Panc1 (cell line): ENCODE measurements at regions not wholly inside any gene's neighbourhood (a gene's known extent, or its start where the extent isn't known, plus 50 kb on each side); places are given as distances from the start of the nearest gene placed in this dataset.
"Not testable (repeated sequence)": the region's sequence is repeated elsewhere in the genome, so short reads cannot be mapped to it uniquely, and the experiment has no call there.

Experiments used
- ATAC-seq: fragments of 200-7000 bp; cut with Tn5 transposase; 2 replicates; pipeline ENCODE4 v1.9.1; 2020; ENCODE audit warnings: mild to moderate bottlenecking, moderate library complexity
- BruUV-seq: library from RNA; stranded (reverse); fragments of 400-500 nt; replicated peaks from 2 replicates; lab custom pipeline; 2021; lab: Mats Ljungman, UMichigan
- CTCF ChIA-PET: fragments of 300-600 bp; sonication (Branson Sonifier 250); formaldehyde crosslinking; loops from one replicate; lab custom pipeline; 2022; ENCODE audit warnings: antibody characterized with exemption; lab: Charles Lee
- POLR2A ChIA-PET: fragments of 300-600 bp; sonication (Branson Sonifier 250); formaldehyde crosslinking; loops from one replicate; lab custom pipeline; 2022; ENCODE audit warnings: antibody characterized with exemption; lab: Charles Lee
- DNase-seq: peaks from one replicate; pipeline ENCODE4 v3.0.0-alpha.2; 2010; ENCODE audit warnings: low read depth, low spot score
- H3K27ac ChIP-seq: 2 replicates; pipeline ENCODE4 v1.5.1; 2011; ENCODE audit warnings: mild to moderate bottlenecking, low read length, inconsistent platforms
- H3K27me3 ChIP-seq: fragments of 200-500 bp; sonication (Bioruptor generic); 2 replicates; pipeline ENCODE4 v1.6.0; 2014; ENCODE audit warnings: low read length, inconsistent platforms; ENCODE audit not compliant: control insufficient read depth, insufficient read depth
- H3K36me3 ChIP-seq: fragments of 200-500 bp; sonication (Bioruptor generic); 2 replicates; pipeline ENCODE4 v1.5.1; 2014; ENCODE audit warnings: inconsistent platforms, mild to moderate bottlenecking, low read length, moderate library complexity; ENCODE audit not compliant: control insufficient read depth, insufficient read depth
- H3K4me1 ChIP-seq: 2 replicates; pipeline ENCODE4 v1.5.1; 2011; ENCODE audit warnings: inconsistent platforms, mild to moderate bottlenecking, low read length, moderate library complexity; ENCODE audit not compliant: control insufficient read depth, insufficient read depth
- H3K4me3 ChIP-seq, 2 experiments: 2 replicates each; pipeline ENCODE4 v1.5.1; 2011 to 2012; ENCODE audit warnings: low read depth in 2 of 2, low read length in 2 of 2, mild to moderate bottlenecking in 2 of 2, inconsistent platforms in 1 of 2, moderate library complexity in 1 of 2
- H3K9me3 ChIP-seq: fragments of 200-500 bp; sonication (Bioruptor generic); 2 replicates; pipeline ENCODE4 v1.5.1; 2014; ENCODE audit warnings: low read depth, mild to moderate bottlenecking, inconsistent platforms, low read length, moderate library complexity; ENCODE audit not compliant: control insufficient read depth, insufficient read depth
- CTCF ChIP-seq: fragments of 450-650 bp; IDR thresholded peaks from 2 replicates; pipeline ENCODE4 v1.5.1; 2017; ENCODE audit warnings: mild to moderate bottlenecking
- POLR2AphosphoS5 ChIP-seq: IDR thresholded peaks from 2 replicates; pipeline ENCODE4 v1.6.1; 2012; ENCODE audit warnings: mild to moderate bottlenecking, low read depth, low read length, moderate library complexity
- REST ChIP-seq, 2 experiments: IDR thresholded peaks; 2 replicates each; pipeline ENCODE4 v1.6.1; 2011 to 2012; ENCODE audit warnings: low read depth in 2 of 2, control low read depth in 1 of 2, low read length in 1 of 2, mild to moderate bottlenecking in 1 of 2, moderate library complexity in 1 of 2; ENCODE audit not compliant: insufficient read depth in 1 of 2
- SIN3A ChIP-seq: IDR thresholded peaks from 2 replicates; pipeline ENCODE4 v1.6.1; 2012; ENCODE audit warnings: low read depth, mild to moderate bottlenecking, low read length, moderate library complexity, borderline replicate concordance; ENCODE audit not compliant: insufficient read depth
- TCF7L2 ChIP-seq: IDR thresholded peaks from 2 replicates; pipeline ENCODE4 v1.6.1; 2011; ENCODE audit warnings: mild to moderate bottlenecking, low read depth, low read length, inconsistent platforms
- in situ Hi-C: cut with HindIII; loops from 2 replicates; pipeline ENCODE4 v1.10.0; 2016; ENCODE audit warnings: low sequenced_read_pairs, low pct_unique_long_range_greater_than_20kb
- intact Hi-C: fragments of 100-400 bp; cut with micrococcal nuclease; formaldehyde crosslinking; loops from one replicate; pipeline ENCODE4 v1.10.0; 2022; ENCODE audit not compliant: unreplicated experiment

GRCh38 chr4:100630341-100630740 lies 112.5 kb upstream of the EMCN start:
- no peak overlapping the region for H3K4me3 ChIP-seq
- DNase-seq (no peak), ATAC-seq (no peak)
- TF ChIP-seq SIN3A = no peak
- no peak for TF ChIP-seq REST (IDR thresholded peaks at IDR 0.05; ENCODE audit: insufficient read depth in 1 of 2, low read depth in 2 of 2, low read length in 1 of 2)
- TF ChIP-seq CTCF = no peak
- no peak for TF ChIP-seq TCF7L2
- TF ChIP-seq POLR2AphosphoS5 = no peak
- CTCF ChIA-PET = no interaction called here
- POLR2A ChIA-PET = no interaction called here
- H3K9me3 ChIP-seq = no peaks in the 10 kb centered on the region
- no peaks in the 10 kb centered on the region for H3K36me3 ChIP-seq
- intact Hi-C loops (no loop called here), in situ Hi-C loops (no loop called here)
- no peak overlapping the region for H3K27ac ChIP-seq
- no peaks in the 10 kb centered on the region for H3K27me3 ChIP-seq
- H3K4me1 ChIP-seq = no peaks in the 10 kb centered on the region
- no TSS peak for BruUV-seq

DNA sequence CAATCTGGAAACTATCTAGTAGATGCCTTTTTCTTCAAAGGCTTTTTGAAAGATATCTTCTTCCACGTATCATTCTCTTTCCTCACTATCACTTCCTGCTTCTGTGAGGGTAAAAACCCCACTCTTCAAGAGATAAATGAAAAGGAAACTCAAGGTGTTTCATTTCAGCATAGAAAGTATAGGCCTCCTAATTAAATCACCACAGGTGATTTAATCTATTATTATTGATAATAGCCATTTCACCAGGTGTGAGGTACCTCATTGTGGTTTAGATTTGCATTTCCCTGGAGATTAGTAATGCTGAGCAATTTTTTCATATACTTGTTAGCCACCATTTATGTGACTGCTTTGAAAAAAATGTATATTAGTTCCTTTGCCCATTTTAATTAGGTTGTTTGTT lies 92.0 kb upstream of the EMCN start:
- Histone ChIP-seq H3K27ac (no peak overlapping the region), H3K4me1 (no peaks in the 10 kb centered on the region), H3K27me3 (no peaks in the 10 kb centered on the region), H3K9me3 (no peaks in the 10 kb centered on the region), H3K4me3 (no peak overlapping the region), H3K36me3 (no peaks in the 10 kb centered on the region)
- intact Hi-C loops = no loop called here
- CTCF ChIA-PET = no interaction called here
- DNase-seq (no peak), ATAC-seq (no peak)
- POLR2A ChIA-PET = no interaction called here
- in situ Hi-C loops = no loop called here
- no peak for TF ChIP-seq TCF7L2
- no TSS peak for BruUV-seq

DNA sequence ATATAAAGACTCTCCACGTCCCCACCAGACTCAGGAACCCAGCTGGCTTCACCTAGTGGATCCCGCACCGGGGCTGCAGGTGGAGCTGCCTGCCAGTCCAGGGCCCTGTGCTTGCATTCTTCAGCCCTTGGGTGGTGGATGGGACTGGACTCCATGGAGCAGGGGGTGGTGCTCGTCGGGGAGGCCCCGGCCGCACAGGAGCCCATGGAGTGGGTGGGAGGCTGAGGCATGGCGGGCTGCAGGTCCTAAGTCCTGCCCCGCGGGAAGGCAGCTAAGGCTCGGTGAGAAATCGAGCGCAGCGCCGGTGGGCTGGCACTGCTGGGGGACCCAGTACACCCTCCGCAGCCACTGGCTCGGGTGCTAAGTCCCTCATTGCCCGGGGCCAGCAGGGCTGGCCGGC lies 90.8 kb upstream of the EMCN start:
- POLR2A ChIA-PET, intact Hi-C loops: not testable (repeated sequence)

More for the DNA sequence above, 90.8 kb upstream of the EMCN start:
- CTCF ChIA-PET, BruUV-seq, H3K27ac ChIP-seq, in situ Hi-C loops, DNase-seq, ATAC-seq, H3K36me3 ChIP-seq, H3K4me1 ChIP-seq, H3K4me3 ChIP-seq, H3K9me3 ChIP-seq, H3K27me3 ChIP-seq: not testable (repeated sequence)
